GM12875 (cell line): ENCODE measurements at regions not wholly inside any gene's neighbourhood (a gene's known extent, or its start where the extent isn't known, plus 50 kb on each side); places are given as distances from the start of the nearest gene placed in this dataset.
"Not testable (repeated sequence)": the region's sequence is repeated elsewhere in the genome, so short reads cannot be mapped to it uniquely, and the experiment has no call there.

Experiments used
- H3K4me3 ChIP-seq: one replicate; pipeline ENCODE4 v1.5.1; 2011; ENCODE audit warnings: low read depth, low read length, control low read depth
- CTCF ChIP-seq: IDR thresholded peaks from 2 replicates; pipeline ENCODE4 v1.5.1; 2011; ENCODE audit warnings: low read depth, mild to moderate bottlenecking, control low read depth, inconsistent platforms, low read length, moderate library complexity, borderline replicate concordance; ENCODE audit not compliant: insufficient read depth

GRCh38 chr9:71515107-71515506, 253.2 kb downstream of the CEMIP2 start:
- H3K4me3 ChIP-seq, result no peak overlapping the region
- TF ChIP-seq CTCF, result no peak

- TF ChIP-seq CTCF, result no peak
- no peak overlapping the region for H3K4me3 ChIP-seq
These were observed 253.9 kb downstream of the CEMIP2 start for GRCh38 chr9:71514344-71514975.

- no peak for TF ChIP-seq CTCF
- H3K4me3 ChIP-seq, result no peak overlapping the region
These were observed 259.3 kb downstream of the CEMIP2 start for GRCh38 chr9:71509054-71509453.

- H3K4me3 ChIP-seq, result not testable (repeated sequence)
These were observed 260.2 kb downstream of the CEMIP2 start for GRCh38 chr9:71508141-71508540.

- no peak overlapping the region for H3K4me3 ChIP-seq
- TF ChIP-seq CTCF, result no peak
These were observed 261.5 kb downstream of the CEMIP2 start for GRCh38 chr9:71506821-71507220.

- TF ChIP-seq CTCF, result no peak
- no peak overlapping the region for H3K4me3 ChIP-seq
These were observed 263.7 kb downstream of the CEMIP2 start for GRCh38 chr9:71504636-71505035.

GRCh38 chr9:71498691-71499090, 269.6 kb downstream of the CEMIP2 start:
- no peak for TF ChIP-seq CTCF
- H3K4me3 ChIP-seq, result no peak overlapping the region

GRCh38 chr9:71490810-71491209, 277.5 kb downstream of the CEMIP2 start:
- H3K4me3 ChIP-seq, result no peak overlapping the region
- TF ChIP-seq CTCF, result peak; percentile 8; the same call in 1 of the 2 replicates
